Upper lobe of left lung (tissue), 6 donors: ENCODE measurements at regions not wholly inside any gene's neighbourhood (a gene's known extent, or its start where the extent isn't known, plus 50 kb on each side); places are given as distances from the start of the nearest gene placed in this dataset.

Experiments
- ATAC-seq, 2 donors: fragments of 200-7000 bp; cut with Tn5 transposase; one replicate each; pipeline ENCODE4 v1.9.1; 2022; ENCODE audit warnings: mild to moderate bottlenecking in 2 of 2, moderate library complexity in 2 of 2; ENCODE audit not compliant: low FRiP score in 2 of 2
- DNase-seq, 2 donors: peaks; one replicate each; pipeline ENCODE4 v3.0.0-alpha.2; 2019 to 2020
- H3K27ac ChIP-seq, 4 donors: fragments of 200-600 bp; sonication (generic); one replicate each; pipeline ENCODE4 v1.5.1; 2016 to 2019
- H3K27me3 ChIP-seq, 4 donors: fragments of 200-600 bp; sonication (generic); one replicate each; pipeline ENCODE4 v1.5.1; 2017 to 2019
- H3K36me3 ChIP-seq, 4 donors: fragments of 200-600 bp; sonication (generic); one replicate each; pipeline ENCODE4 v1.5.1; 2016 to 2019
- H3K4me1 ChIP-seq, 4 donors: fragments of 200-600 bp; sonication (generic); one replicate each; pipeline ENCODE4 v1.5.1; 2018 to 2019
- H3K4me3 ChIP-seq, 4 donors: fragments of 200-600 bp; sonication (generic); one replicate each; pipeline ENCODE4 v1.5.1; 2017 to 2019; ENCODE audit warnings: mild to moderate bottlenecking in 2 of 4, moderate library complexity in 1 of 4
- H3K9me3 ChIP-seq, 4 donors: fragments of 200-600 bp; sonication (generic); one replicate each; pipeline ENCODE4 v1.5.1; 2018 to 2019
- EP300 ChIP-seq, 4 donors: sonication (generic); formaldehyde crosslinking; IDR thresholded peaks; one replicate each; pipeline ENCODE4 v1.5.1; 2017; ENCODE audit warnings: antibody characterized with exemption in 4 of 4, control low read depth in 2 of 4
- POLR2A ChIP-seq, 4 donors: fragments of 450-650 bp; IDR thresholded peaks; one replicate each; pipeline ENCODE4 v1.5.1; 2016 to 2017; ENCODE audit warnings: antibody characterized with exemption in 4 of 4, mild to moderate bottlenecking in 2 of 4
- POLR2AphosphoS5 ChIP-seq, 2 donors: sonication (generic); formaldehyde crosslinking; IDR thresholded peaks; one replicate each; pipeline ENCODE4 v1.5.1; 2017; ENCODE audit warnings: antibody characterized with exemption in 2 of 2
- WGBS, 2 donors: methylation state at CpG; one replicate each; pipeline ENCODE4 v1.1.5; 2017 to 2018; 5-methylcytosine and 5-hydroxymethylcytosine counted together
- TF ChIP-seq, protein P1 (sequence below), 6 experiments: fragments of 450-650 bp in 4 of 6; fragments of 200-600 bp in 2 of 6; sonication (generic) in 2 of 6; IDR thresholded peaks; one replicate each; pipeline ENCODE4 v1.5.1; 2016 to 2019; ENCODE audit warnings: antibody characterized with exemption in 6 of 6
- donor health status: DM: no; HTN: no; CAD: no; lungs with moderate emphysema.
- donor health status: DM: no; HTN: yes; CAD: no; lungs with severe emphysema.

DNA sequence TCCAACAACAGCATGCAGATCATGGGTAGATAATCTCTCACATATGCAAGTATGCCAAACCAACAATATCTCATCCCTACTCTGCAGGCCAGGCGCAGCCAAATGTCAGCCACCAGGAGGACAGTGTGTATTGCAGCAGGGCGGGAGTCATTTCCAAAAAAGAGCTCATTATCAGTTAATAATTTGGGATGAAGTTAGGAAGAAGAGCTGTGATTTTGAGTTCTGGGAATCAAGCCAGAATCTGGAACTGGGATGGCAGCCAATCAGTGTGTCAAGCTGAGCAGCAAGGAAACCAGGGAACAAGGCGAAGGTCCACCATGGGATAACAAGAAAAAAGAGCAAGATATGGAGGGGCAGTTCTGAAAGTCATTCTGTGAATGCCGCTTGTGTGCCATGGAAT lies 88.2 kb upstream of the CAMK2D start:
- Histone ChIP-seq H3K36me3 (no peaks in the 10 kb centered on the region), H3K27ac (no peak overlapping the region), H3K27me3 (no peaks in the 10 kb centered on the region), H3K4me3 (no peak overlapping the region), H3K9me3 (no peaks in the 10 kb centered on the region), H3K4me1 (peaks cover 0 to 3% (median 0%) of the 10 kb centered on the region in 4 donors)
- DNase-seq = no peak
- 61 to 64% methylated on average over 4 of the region's 4 CpGs for WGBS, 2 donors
- TF ChIP-seq POLR2A (IDR thresholded peaks at IDR 0.05) = no peak
- TF ChIP-seq EP300 (IDR thresholded peaks at IDR 0.05) = no peak
- TF ChIP-seq, protein P1, sequence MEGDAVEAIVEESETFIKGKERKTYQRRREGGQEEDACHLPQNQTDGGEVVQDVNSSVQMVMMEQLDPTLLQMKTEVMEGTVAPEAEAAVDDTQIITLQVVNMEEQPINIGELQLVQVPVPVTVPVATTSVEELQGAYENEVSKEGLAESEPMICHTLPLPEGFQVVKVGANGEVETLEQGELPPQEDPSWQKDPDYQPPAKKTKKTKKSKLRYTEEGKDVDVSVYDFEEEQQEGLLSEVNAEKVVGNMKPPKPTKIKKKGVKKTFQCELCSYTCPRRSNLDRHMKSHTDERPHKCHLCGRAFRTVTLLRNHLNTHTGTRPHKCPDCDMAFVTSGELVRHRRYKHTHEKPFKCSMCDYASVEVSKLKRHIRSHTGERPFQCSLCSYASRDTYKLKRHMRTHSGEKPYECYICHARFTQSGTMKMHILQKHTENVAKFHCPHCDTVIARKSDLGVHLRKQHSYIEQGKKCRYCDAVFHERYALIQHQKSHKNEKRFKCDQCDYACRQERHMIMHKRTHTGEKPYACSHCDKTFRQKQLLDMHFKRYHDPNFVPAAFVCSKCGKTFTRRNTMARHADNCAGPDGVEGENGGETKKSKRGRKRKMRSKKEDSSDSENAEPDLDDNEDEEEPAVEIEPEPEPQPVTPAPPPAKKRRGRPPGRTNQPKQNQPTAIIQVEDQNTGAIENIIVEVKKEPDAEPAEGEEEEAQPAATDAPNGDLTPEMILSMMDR (IDR thresholded peaks at IDR 0.05) = no peak
- no peak for TF ChIP-seq POLR2AphosphoS5 (IDR thresholded peaks at IDR 0.05)
- ATAC-seq = no peak

DNA sequence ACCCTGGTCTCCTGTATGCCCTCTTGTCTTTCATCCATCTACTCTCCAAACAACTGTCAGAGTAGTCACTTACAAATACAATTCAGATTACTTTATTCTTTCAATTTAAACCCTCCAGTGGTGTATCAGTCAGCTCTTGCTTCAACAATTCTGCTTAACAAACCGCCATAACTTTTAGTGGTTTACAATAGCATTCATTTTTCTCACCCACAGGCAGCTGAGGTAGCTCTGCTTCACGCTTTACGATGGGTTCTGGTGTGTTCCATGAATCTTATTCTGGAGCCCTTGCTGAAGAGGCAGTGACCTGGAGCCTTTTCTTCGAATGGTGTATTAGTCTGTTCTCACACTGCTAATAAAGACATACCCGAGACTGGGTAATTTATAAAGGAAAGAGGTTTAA lies 86.2 kb upstream of the CAMK2D start:
- 72 to 82% methylated on average over 5 of the region's 5 CpGs for WGBS, 2 donors
- H3K36me3 ChIP-seq = no peaks in the 10 kb centered on the region
- H3K27me3 ChIP-seq = no peaks in the 10 kb centered on the region
- no peak for TF ChIP-seq POLR2AphosphoS5 (IDR thresholded peaks at IDR 0.05)
- no peak for TF ChIP-seq POLR2A (IDR thresholded peaks at IDR 0.05)
- TF ChIP-seq EP300 (IDR thresholded peaks at IDR 0.05) = no peak
- TF ChIP-seq, protein P1 (IDR thresholded peaks at IDR 0.05) = no peak
- H3K27ac ChIP-seq = no peak overlapping the region
- no peak for DNase-seq
- H3K4me1 ChIP-seq = peaks cover 0 to 3% (median 0%) of the 10 kb centered on the region in 4 donors
- ATAC-seq = no peak
- no peak overlapping the region for H3K4me3 ChIP-seq
- no peaks in the 10 kb centered on the region for H3K9me3 ChIP-seq

DNA sequence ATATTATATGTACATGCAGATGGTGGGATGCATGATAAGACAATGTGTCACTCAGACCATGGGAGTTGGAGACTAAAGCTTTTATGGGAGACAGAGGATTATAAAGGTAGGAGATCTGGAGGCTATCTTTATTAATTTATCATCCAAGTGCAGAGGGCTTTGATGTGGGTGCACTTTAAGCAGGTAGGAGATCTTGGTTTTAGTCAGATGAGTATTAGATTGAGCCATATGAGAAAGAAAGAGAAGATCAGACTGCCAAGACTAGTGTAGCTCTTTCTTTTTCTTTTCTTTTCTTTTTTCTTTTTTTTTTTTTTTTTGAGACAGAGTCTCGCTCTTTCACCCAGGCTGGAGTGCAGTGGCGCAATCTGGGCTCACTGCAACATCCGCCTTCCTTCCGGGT lies 84.9 kb upstream of the CAMK2D start:
- 89 to 91% methylated on average over 3 to 4 of the region's 4 CpGs for WGBS, 2 donors
- Histone ChIP-seq H3K27me3 (no peaks in the 10 kb centered on the region), H3K9me3 (no peaks in the 10 kb centered on the region), H3K36me3 (no peaks in the 10 kb centered on the region), H3K27ac (no peak overlapping the region), H3K4me3 (no peak overlapping the region), H3K4me1 (peaks cover 0 to 3% (median 0%) of the 10 kb centered on the region in 4 donors)
- DNase-seq = no peak
- no peak for ATAC-seq
- TF ChIP-seq POLR2A (IDR thresholded peaks at IDR 0.05) (no peak), EP300 (IDR thresholded peaks at IDR 0.05) (no peak), POLR2AphosphoS5 (IDR thresholded peaks at IDR 0.05) (no peak)
- TF ChIP-seq, protein P1 (IDR thresholded peaks at IDR 0.05) = no peak

DNA sequence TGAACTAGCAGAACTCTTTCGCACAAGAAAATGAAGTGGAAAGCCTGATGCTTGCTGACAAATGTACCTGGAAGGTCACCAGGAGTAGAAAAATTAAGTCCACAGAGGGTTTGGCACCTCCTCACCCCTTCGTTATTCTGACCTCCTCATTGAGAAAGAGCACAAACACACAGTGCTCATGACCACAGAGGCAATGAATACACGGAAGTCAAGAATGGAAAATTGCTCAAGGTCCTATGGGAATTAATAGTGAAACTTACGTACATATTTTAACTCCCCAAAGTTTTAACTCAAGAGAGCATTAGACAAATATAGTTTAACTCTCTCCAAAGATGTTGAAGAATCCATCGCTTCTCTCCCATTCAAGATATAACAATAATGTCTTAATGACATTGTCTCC lies 83.6 kb upstream of the CAMK2D start:
- Histone ChIP-seq H3K36me3 (no peaks in the 10 kb centered on the region), H3K9me3 (no peaks in the 10 kb centered on the region), H3K27me3 (no peaks in the 10 kb centered on the region), H3K4me3 (no peak overlapping the region), H3K27ac (no peak overlapping the region), H3K4me1 (peaks cover 0 to 3% (median 0%) of the 10 kb centered on the region in 4 donors)
- WGBS, 2 donors = 86 to 87% methylated on average over 5 of the region's 5 CpGs
- ATAC-seq (no peak), DNase-seq (no peak)
- no peak for TF ChIP-seq POLR2AphosphoS5 (IDR thresholded peaks at IDR 0.05)
- TF ChIP-seq EP300 (IDR thresholded peaks at IDR 0.05) = no peak
- TF ChIP-seq, protein P1 (IDR thresholded peaks at IDR 0.05) = no peak
- no peak for TF ChIP-seq POLR2A (IDR thresholded peaks at IDR 0.05)

DNA sequence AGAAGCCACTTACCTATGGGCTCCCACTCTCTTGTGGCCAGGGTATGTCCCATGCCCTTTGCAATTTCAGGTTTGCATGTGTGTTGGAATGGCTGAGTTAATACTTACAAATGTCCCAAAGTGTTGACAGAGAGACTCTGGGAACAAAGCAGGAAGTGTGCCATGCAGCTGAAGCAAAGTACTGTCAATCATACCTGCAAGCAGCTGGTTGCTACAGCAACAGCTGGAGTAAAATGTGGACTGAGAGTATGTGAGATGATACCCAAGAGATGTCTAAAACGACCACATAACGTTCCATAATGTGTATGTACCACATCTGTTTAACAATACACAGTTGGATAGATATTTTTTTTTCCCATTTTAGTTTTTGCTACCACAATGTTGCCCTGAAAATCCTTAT lies 82.8 kb upstream of the CAMK2D start:
- Histone ChIP-seq H3K36me3 (no peaks in the 10 kb centered on the region), H3K4me3 (no peak overlapping the region), H3K27me3 (no peaks in the 10 kb centered on the region), H3K27ac (no peak overlapping the region), H3K4me1 (no peaks in the 10 kb centered on the region), H3K9me3 (no peaks in the 10 kb centered on the region)
- 67 to 71% methylated on average over 2 of the region's 2 CpGs for WGBS, 2 donors
- no peak for DNase-seq
- TF ChIP-seq EP300 (IDR thresholded peaks at IDR 0.05) (no peak), POLR2A (IDR thresholded peaks at IDR 0.05) (no peak), POLR2AphosphoS5 (IDR thresholded peaks at IDR 0.05) (no peak)
- TF ChIP-seq, protein P1 (IDR thresholded peaks at IDR 0.05) = no peak
- ATAC-seq = no peak
